NCI-H774 (cell line): ENCODE measurements at regions not wholly inside any gene's neighbourhood (a gene's known extent, or its start where the extent isn't known, plus 50 kb on each side); places are given as distances from the start of the nearest gene placed in this dataset.

Experiments
- DNase-seq: peaks from one replicate; lab custom pipeline; 2025; lab: John Stamatoyannopoulos, UW

DNA sequence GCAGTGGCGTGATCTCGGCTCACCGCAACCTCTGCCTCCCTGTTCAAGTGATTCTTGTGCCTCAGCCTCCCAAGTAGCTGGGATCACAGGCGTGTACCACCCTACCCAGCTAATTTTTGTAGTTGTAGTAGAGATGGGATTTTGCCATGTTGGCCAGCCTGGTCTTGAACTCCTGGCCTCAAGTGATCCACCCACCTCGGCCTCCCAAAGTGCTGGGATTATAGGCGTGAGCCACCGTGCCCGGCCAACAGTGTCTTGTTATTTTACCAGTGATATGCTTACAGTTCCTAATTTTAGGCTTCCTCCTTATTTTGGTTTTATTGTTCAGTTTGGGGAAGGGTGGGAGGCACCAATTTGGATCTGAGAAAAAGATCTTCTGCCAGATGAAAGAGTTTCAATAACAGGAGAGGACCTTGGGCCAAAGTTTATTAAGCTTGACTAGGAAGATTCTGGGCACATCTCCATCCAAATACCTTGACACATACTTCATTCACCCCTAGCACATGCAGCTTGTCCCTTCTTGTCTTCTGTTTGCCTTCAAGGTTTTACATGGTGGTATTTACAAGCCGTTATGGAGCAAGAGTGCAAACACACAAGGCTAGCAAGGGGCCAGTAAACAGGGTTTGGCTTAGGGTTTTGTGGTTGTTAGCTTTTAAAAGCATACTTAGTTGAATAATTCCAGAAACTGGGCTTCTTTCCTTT lies 168.1 kb upstream of the DMRT1 start:
- no peak for DNase-seq

DNA sequence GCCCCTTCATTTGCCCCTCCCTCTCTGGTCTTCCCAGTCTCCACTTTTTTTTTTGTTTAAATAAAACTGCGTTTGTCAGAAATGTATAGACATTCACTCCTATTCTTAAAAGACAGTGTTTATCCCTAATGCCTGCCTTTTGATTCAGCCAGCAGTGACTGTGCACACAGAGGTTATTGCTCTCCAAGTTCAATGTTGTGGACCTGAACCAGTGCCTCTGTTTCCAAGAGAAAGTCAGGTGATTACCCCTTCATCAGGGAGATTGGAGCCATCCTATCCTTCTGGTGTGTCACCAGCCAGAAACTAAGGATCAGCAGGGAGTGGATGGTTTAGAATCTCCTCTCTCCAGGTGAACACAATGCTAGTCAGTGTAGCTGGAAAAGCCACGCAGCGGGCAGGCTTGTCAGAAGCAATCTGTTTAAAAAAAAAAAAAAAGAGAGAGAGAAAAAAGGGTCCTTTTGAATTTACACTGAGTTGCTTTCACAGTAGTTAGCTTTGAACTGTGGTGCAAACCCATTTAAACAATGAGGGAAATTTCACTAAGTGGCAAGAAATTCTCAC lies 167.5 kb upstream of the DMRT1 start:
- no peak for DNase-seq

GRCh38 chr9:675697-676370 lies 165.7 kb upstream of the DMRT1 start:
- no peak for DNase-seq

GRCh38 chr9:676780-677438 lies 164.6 kb upstream of the DMRT1 start:
- no peak for DNase-seq

DNA sequence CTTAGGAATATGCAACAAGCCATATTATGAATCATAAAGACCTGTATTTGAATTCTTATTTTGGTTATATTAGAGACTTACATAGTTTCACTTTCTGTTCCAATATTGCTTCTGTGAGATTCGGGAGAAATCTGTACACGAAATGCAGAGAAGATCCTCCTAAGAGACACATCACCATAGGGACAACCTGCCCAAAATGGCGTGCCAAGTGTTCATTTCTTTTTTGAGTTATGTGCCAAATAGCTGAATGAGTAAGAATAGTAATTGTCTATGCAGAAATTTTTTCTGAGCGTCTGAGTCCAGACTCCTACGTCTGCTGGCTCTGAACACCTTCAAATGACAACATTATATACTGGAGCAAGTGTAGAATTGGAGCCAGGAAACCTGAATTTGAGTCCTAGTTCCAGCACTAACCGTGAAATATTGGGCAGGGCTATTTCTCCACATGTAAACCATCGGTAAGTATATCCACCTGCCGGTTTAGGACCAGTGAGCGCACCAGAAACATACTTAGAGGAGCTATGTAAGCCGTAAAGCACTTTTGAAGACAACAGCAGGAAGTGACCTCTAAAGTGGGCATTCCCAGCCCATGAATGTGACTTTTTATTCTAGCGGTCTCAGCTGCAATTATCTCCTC lies 163.9 kb upstream of the DMRT1 start:
- DNase-seq, result peak; percentile 11

- no peak for DNase-seq
Measured at GRCh38 chr9:678897-679296, 162.6 kb upstream of the DMRT1 start.

DNA sequence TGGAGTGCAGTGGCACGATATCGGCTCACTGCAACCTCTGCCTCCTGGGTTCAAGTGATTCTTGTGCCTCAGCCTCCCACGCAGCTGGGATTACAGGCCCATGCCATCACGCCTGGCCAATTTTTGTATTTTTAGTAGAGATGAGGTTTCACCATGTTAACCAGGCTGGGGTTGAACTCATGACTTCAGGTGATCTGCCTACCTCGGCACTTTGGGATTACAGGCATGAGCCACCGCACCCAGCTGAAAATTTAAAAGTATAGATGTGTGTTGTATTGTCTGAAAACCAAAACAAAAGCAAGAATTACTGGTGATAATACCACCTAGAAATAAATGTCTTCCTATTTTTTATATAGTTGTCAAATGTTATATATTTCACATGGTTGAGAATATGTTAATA lies 162.0 kb upstream of the DMRT1 start:
- DNase-seq, result no peak

DNA sequence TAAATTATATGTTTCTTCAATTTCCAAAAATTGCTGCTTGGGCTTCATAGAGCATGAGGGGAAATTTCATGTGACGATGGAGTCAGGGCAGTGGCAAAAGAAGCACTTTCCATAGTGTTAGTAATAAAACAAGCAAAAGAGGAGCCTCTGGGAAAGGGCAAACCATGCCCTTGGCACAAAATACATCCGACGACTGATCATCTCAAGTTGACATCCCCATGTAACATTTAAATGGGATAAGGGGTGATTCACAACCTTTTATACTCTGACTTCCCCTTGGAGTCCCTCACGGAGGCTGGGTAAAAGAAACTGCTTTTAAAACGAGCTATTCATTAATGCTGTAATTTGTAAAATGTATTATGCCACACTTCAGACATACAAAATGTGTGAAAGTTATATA lies 161.4 kb upstream of the DMRT1 start:
- DNase-seq, result no peak

DNA sequence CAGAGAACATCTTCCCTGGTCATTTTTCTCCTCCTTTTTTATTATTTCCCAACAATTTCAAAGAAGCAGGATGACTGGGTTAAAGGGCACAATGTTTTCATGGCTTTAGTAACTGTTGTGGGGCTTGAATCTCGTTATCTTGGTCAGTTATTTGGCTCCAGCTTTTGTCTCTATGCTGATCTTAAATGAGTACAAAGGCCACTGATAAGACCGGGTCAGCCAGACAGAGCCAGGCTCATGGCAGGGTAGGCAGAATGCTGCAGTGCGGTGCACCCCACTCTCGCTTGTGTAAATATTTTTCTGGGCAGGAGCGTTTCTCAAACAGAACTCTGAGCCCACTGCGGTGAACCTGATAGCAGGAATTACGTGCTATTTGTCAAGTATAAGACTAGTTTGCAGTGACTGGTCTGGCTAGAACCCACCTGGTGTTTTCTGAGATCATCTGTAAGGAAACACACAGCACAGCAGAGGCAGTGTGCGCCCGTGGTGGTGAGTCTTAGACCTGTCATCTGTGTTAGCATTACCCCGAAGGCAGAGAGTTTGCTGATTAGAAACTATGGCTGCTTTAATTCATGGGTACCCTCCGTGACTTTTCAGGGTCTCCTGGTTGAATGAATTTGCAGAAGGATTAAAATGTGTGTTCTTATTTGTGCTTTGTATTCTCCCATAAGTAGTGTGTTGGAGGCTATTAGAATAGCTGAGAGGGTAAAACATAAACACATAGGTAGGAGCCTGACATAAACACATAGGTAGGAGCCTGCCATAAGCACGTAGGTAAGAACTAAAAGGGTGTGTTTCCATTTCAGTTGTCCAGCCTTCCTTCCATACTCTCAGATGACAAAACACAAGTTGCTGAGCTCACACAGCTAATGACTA lies 158.6 kb upstream of the DMRT1 start:
- no peak for DNase-seq

DNA sequence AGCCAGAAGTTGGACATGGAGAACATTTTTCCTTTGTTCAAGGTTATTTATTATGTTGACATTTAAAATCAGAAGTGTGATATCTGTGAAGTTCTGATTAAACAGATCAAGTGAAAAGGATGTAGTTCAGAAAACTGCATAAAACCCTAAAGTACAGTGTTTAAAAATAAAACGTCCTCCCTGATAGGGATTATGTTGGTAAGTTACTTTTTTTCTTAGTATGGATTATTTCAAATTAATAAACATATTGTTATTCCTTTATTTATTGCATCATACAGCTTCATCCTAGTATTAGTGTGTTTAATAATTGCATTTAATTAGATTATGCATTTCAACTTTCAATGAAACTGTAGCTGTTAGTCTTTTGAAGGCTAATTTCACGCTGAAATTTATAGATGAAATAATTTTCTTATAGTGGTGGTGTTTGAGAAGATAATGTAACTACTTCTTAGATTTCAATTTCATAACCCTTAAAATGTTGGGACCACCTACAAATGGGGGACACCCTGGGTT lies 157.9 kb upstream of the DMRT1 start:
- DNase-seq, result no peak

GRCh38 chr9:684054-684890 lies 157.2 kb upstream of the DMRT1 start:
- DNase-seq, result no peak

DNA sequence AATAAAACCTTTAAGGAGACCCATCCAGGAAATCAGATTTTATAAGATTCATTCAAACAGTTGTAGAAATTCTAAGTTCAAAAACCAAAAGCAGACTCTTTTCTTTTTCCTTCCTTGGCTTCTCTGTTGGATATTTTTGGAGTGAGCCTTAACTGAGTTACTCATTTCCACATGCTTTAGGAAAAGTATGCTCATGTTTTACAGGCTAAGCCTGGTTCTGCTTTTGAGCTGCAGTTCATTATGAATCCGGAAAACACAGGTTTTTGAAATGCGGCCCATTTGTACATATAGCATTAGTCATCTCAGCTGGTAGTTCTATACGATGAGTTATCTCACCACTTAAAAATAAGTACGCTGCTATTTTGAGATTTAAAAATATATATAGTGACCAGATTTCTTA lies 156.6 kb upstream of the DMRT1 start:
- no peak for DNase-seq

DNA sequence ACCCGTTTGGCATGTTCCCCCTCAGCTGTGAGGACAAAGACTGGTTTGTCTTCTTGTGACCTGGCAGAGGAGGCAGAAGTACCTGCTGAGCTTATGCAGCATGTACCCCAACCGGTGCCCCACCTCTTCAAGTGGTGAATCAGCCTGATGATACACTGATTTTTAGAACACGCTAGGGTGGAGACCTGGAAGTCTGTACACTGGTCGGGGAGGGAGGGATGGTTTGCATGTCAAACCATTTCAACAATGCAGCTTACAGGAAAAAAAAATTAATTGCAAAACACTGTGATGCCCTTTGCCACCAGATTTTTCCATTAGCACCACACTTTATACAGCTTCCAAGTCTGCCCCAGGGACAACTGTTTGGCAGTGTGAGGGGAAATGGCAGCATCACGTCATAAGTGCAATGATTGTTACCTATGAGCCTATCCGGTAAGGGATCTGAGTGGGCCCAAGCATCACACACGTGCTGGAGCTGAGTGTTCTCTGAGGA lies 155.1 kb upstream of the DMRT1 start:
- DNase-seq, result no peak

DNA sequence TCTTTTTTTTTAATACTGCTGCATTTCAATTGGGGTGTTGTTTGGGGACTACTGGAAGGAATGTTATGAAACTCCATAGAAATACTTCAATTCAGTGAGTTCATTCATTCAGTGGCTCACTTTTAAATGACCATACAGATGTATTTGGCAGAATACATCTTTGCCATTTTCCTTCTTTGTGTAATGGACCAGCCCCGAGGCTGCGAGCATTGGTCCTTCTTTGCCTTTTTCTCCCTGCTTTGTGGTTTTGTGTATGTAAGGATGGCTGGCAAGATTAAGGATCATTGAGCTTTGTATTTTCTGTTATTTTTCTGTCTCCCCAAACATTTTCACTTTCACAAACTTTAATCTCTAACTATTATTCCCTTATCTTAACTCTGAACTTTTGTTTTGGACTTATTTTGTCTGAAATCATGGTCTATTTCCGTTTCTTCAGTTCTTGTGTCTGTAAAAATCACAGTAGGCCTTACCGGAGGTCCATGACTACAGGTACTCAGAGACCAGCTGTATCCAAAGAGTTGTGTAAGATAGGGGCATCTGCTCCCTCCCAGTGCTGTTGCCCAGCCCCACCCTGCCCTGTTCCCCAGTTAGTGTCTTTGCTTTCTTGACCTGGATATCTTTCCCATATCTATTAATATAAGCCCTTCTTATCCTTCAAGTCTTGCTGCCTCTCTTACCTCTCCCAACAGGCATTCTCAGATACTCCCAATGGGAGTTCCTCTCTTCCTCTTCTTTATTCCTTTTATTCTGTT lies 154.3 kb upstream of the DMRT1 start:
- DNase-seq, result no peak

- DNase-seq, result no peak
Measured at GRCh38 chr9:687994-688393, 153.5 kb upstream of the DMRT1 start.

DNA sequence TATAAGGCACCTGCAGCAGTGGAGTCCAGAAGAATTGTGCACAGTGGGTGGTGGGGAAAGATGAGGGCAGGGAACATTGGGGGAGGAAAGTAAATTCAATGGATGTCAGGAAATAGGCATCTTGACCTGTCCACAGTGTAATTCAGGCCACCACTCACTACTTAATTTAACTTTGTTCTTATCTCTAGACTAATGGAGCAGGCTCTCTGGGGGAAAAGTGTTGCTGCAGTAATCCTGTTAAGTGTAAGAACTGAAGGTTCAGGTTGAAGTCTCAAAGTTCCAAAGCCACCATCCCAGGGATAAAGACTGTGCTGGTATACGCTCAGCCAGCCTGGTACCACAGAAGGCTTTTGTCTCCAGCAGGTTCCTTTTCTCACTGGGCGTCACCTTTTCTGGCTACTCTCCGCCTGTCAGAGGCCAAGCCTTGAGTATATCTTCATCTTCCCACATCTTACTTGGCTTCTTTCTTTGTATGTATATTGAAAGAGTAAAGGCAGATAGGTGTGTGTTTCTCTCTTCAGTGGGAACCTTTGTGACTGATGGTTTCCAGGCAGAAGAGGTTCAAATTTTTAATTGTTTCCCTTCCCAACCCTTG lies 150.9 kb upstream of the DMRT1 start:
- no peak for DNase-seq

GRCh38 chr9:691825-692400 lies 149.6 kb upstream of the DMRT1 start:
- DNase-seq, result no peak

- DNase-seq, result no peak
Measured at GRCh38 chr9:692636-693129, 148.8 kb upstream of the DMRT1 start.
